Left ventricle myocardium inferior (tissue), 1 donor: ENCODE measurements at regions not wholly inside any gene's neighbourhood (a gene's known extent, or its start where the extent isn't known, plus 50 kb on each side); places are given as distances from the start of the nearest gene placed in this dataset.

Source experiments
- DNase-seq: peaks from one replicate; pipeline ENCODE4 v3.0.0-alpha.2; 2020
- H3K27ac ChIP-seq: fragments of 200-600 bp; replicated peaks from 2 replicates; pipeline ENCODE4 v1.8.0; 2021
- H3K27me3 ChIP-seq: fragments of 200-600 bp; 2 replicates; pipeline ENCODE4 v1.8.0; 2021; ENCODE audit warnings: low read depth
- H3K36me3 ChIP-seq: fragments of 200-600 bp; 2 replicates; pipeline ENCODE4 v1.8.0; 2021
- H3K4me1 ChIP-seq: fragments of 200-600 bp; 2 replicates; pipeline ENCODE4 v1.8.0; 2021
- H3K4me3 ChIP-seq: fragments of 200-600 bp; 2 replicates; pipeline ENCODE4 v1.8.0; 2021; ENCODE audit warnings: mild to moderate bottlenecking, moderate library complexity
- H3K9me3 ChIP-seq: fragments of 200-600 bp; replicated peaks from 2 replicates; pipeline ENCODE4 v1.8.0; 2021
- CTCF ChIP-seq: fragments of 200-600 bp; IDR thresholded peaks from 2 replicates; pipeline ENCODE4 v1.8.0; 2021; ENCODE audit warnings: antibody characterized with exemption, mild to moderate bottlenecking, borderline replicate concordance
- intact Hi-C: fragments of 100-400 bp; cut with micrococcal nuclease; formaldehyde crosslinking; loops from one replicate; pipeline ENCODE4 v1.11.0; 2022
- donor health status: DM: no; HTN: yes; CAD: no; lungs with severe emphysema.

GRCh38 chr2:118693287-118693822 is 154.1 kb downstream of the EN1 start:
- Histone ChIP-seq H3K27me3 (peaks cover 4% of the 10 kb centered on the region), H3K36me3 (no peaks in the 10 kb centered on the region), H3K4me3 (no peak overlapping the region), H3K27ac (no peak overlapping the region), H3K9me3 (peaks cover 25% of the 10 kb centered on the region), H3K4me1 (no peaks in the 10 kb centered on the region)
- intact Hi-C loops, result no loop called here
- TF ChIP-seq CTCF, result no peak
- DNase-seq, result no peak

DNA sequence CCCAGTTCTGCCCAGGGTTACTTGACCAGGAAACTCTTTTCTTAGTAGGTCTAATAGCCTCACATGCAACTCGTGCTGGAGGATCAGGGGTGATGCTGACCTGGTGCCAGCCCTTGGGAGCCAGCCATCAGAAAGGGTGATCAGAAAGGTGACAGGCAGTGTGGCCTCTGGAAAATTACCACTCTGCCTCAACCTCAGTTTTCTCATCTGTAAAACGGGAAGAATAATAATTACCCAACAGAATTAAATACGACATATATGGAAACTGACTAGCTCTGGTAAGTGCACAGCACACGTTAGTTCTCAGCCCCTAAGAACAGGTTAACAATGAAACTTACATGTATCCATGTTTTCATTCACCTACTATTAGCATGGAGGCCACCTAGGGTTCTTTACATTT is 157.6 kb downstream of the EN1 start:
- H3K27me3 ChIP-seq, result peaks cover 4% of the 10 kb centered on the region
- H3K4me3 ChIP-seq, result no peak overlapping the region
- no peaks in the 10 kb centered on the region for H3K4me1 ChIP-seq
- peaks cover 20% of the 10 kb centered on the region for H3K9me3 ChIP-seq
- intact Hi-C loops, result no loop called here
- DNase-seq, result no peak
- no peaks in the 10 kb centered on the region for H3K36me3 ChIP-seq
- H3K27ac ChIP-seq, result no peak overlapping the region
- TF ChIP-seq CTCF, result no peak

DNA sequence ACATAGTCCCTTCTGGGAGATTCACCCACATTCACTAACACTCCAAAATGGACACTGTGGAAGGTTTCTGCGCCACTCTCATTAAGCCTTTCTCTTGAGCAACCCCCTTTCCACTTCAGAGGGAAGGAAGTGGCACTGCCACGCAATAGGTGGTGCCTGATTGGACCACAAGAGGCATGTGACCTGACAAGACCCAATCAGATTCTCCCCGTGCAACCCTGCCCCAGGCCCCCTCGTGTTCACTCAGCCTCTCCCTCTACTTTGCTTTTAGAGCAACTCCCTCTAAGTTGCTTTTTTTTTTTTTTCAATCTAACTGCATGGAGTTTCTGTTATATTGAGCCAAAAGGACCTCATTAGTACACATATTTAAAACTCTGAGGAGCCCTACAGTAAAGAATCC is 158.0 kb downstream of the EN1 start:
- peaks cover 4% of the 10 kb centered on the region for H3K27me3 ChIP-seq
- H3K36me3 ChIP-seq, result no peaks in the 10 kb centered on the region
- H3K27ac ChIP-seq, result no peak overlapping the region
- H3K9me3 ChIP-seq, result peaks cover 20% of the 10 kb centered on the region
- TF ChIP-seq CTCF, result no peak
- H3K4me1 ChIP-seq, result no peaks in the 10 kb centered on the region
- intact Hi-C loops, result no loop called here
- no peak overlapping the region for H3K4me3 ChIP-seq
- no peak for DNase-seq

DNA sequence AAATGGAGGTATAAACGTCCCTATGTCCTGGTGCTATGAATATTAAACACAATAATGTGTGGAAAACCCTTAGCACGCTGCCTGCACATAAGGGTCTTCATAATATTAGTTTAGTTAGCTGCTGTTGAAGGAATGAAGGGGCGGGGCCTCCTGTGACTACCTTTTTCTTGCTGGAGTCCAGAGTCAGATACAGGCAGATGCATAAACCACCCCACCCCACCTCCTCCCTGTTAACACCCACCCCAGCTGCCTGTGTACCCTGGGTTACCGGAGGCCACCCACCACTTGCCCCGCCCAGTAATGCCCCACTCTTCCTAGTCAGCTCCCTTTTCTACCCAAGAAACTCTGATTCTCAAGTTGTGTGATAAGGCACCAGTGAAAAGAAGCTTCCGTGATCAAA is 158.4 kb downstream of the EN1 start:
- no peak for DNase-seq
- Histone ChIP-seq H3K4me3 (no peak overlapping the region), H3K27me3 (peaks cover 4% of the 10 kb centered on the region), H3K27ac (no peak overlapping the region), H3K36me3 (no peaks in the 10 kb centered on the region), H3K4me1 (no peaks in the 10 kb centered on the region), H3K9me3 (peaks cover 20% of the 10 kb centered on the region)
- intact Hi-C loops, result no loop called here
- TF ChIP-seq CTCF, result no peak

DNA sequence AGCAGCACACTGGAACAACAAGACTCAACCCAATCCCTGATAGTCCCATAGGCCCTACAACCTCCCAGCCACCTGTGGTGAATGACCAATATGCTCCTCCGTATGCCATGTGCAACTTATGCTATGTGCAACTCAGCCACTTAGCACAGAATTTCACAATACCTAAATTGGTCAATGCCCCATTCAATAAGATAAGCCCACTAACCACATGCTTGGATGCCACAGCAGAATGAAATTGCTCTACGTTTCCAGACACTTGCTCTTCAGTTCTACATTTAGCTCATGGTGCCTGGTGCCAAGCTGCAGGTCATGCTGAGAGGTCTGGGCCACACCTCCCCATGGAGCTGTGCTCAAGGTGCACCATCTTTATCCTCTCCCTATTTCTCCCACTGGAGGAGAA is 159.8 kb downstream of the EN1 start:
- Histone ChIP-seq H3K36me3 (no peaks in the 10 kb centered on the region), H3K27me3 (no peaks in the 10 kb centered on the region), H3K27ac (no peak overlapping the region), H3K4me1 (no peaks in the 10 kb centered on the region), H3K4me3 (no peak overlapping the region), H3K9me3 (peaks cover 20% of the 10 kb centered on the region)
- intact Hi-C loops, result no loop called here
- DNase-seq, result no peak
- no peak for TF ChIP-seq CTCF

DNA sequence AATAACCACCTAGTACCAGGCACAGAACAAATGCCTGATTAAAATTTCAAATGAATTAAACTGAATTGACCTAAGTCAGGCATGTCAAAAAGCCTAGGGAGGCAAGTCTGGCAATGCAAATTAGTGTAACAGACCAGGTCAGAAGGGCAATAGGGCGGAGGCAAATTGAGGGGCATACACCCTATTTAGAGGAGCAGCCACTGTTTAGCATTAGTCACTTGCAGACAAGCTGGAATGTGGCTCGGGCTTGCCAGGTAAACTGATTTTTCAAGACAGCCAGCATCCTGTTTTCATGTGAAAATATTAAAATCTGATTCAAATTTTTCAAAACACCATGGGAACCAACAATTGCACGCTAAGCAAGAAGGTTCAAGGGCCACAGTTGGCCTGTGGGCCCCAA is 160.3 kb downstream of the EN1 start:
- no peak for DNase-seq
- intact Hi-C loops, result no loop called here
- no peak overlapping the region for H3K27ac ChIP-seq
- no peak for TF ChIP-seq CTCF
- H3K4me1 ChIP-seq, result no peaks in the 10 kb centered on the region
- H3K36me3 ChIP-seq, result no peaks in the 10 kb centered on the region
- peaks cover 20% of the 10 kb centered on the region for H3K9me3 ChIP-seq
- H3K4me3 ChIP-seq, result no peak overlapping the region
- no peaks in the 10 kb centered on the region for H3K27me3 ChIP-seq
